ENCODE measurements at regions not wholly inside any gene's neighbourhood (a gene's known extent, or its start where the extent isn't known, plus 50 kb on each side); places are given as distances from the start of the nearest gene placed in this dataset.

- in situ Hi-C loops (cut with MboI; ENCODE audit: low sequenced_read_pairs in 4 of 4): no loop called here
- ATAC-seq (no peak), DNase-seq (no peak)
- Histone ChIP-seq H3K4me3 (no peak overlapping the region), H3K27me3 (peaks cover 0 to 1% (median 0%) of the 10 kb centered on the region in 3 donors), H3K27ac (no peak overlapping the region), H3K4me1 (peaks cover 3% of the 10 kb centered on the region in 2 donors), H3K36me3 (no peaks in the 10 kb centered on the region), H3K9me3 (no peaks in the 10 kb centered on the region)
- intact Hi-C loops (cut with DNase I; ENCODE audit: low total_unique reads): no loop called here
- TF ChIP-seq CTCF (IDR thresholded peaks at IDR 0.05 in 4 of 5, conservative IDR thresholded peaks at IDR 0.05 in 1 of 5) (no peak), POLR2A (IDR thresholded peaks at IDR 0.05) (no peak)
These were observed 179.7 kb upstream of the IER5L start for GRCh38 chr9:129357773-129358245.

GRCh38 chr9:129356871-129357772 lies 179.1 kb upstream of the IER5L start:
- TF ChIP-seq CTCF (IDR thresholded peaks at IDR 0.05 in 4 of 5, conservative IDR thresholded peaks at IDR 0.05 in 1 of 5): no peak
- no peak for DNase-seq
- Histone ChIP-seq H3K4me3 (no peak overlapping the region), H3K9me3 (no peaks in the 10 kb centered on the region), H3K27ac (no peak overlapping the region), H3K36me3 (no peaks in the 10 kb centered on the region), H3K4me1 (peaks cover 8 to 9% of the 10 kb centered on the region in 2 donors), H3K27me3 (peaks cover 0 to 8% (median 5%) of the 10 kb centered on the region in 3 donors)
- no peak for ATAC-seq
- intact Hi-C loops (cut with DNase I; ENCODE audit: low total_unique reads): no loop called here
- in situ Hi-C loops (cut with MboI; ENCODE audit: low sequenced_read_pairs in 4 of 4): no loop called here

GRCh38 chr9:129355631-129356030 lies 177.6 kb upstream of the IER5L start:
- Histone ChIP-seq H3K36me3 (no peaks in the 10 kb centered on the region), H3K9me3 (no peaks in the 10 kb centered on the region), H3K27ac (no peak overlapping the region), H3K27me3 (peaks cover 7 to 15% (median 8%) of the 10 kb centered on the region in 3 donors), H3K4me3 (no peak overlapping the region), H3K4me1 (peaks cover 8 to 11% of the 10 kb centered on the region in 2 donors)
- ATAC-seq: no peak
- intact Hi-C loops (cut with DNase I; ENCODE audit: low total_unique reads) (no loop called here), in situ Hi-C loops (cut with MboI; ENCODE audit: low sequenced_read_pairs in 4 of 4) (no loop called here)
- no peak for TF ChIP-seq POLR2A (IDR thresholded peaks at IDR 0.05)
- no peak for TF ChIP-seq CTCF (IDR thresholded peaks at IDR 0.05 in 4 of 5, conservative IDR thresholded peaks at IDR 0.05 in 1 of 5)
- no peak for DNase-seq

GRCh38 chr9:129354498-129354897 lies 176.4 kb upstream of the IER5L start:
- TF ChIP-seq POLR2A (IDR thresholded peaks at IDR 0.05) (no peak), CTCF (IDR thresholded peaks at IDR 0.05 in 4 of 5, conservative IDR thresholded peaks at IDR 0.05 in 1 of 5) (no peak)
- in situ Hi-C loops (cut with MboI; ENCODE audit: low sequenced_read_pairs in 4 of 4) (no loop called here), intact Hi-C loops (cut with DNase I; ENCODE audit: low total_unique reads) (no loop called here)
- Histone ChIP-seq H3K27me3 (peaks cover 7 to 15% (median 8%) of the 10 kb centered on the region in 3 donors), H3K9me3 (no peaks in the 10 kb centered on the region), H3K4me1 (peaks cover 8 to 11% of the 10 kb centered on the region in 2 donors), H3K27ac (no peak overlapping the region), H3K4me3 (no peak overlapping the region), H3K36me3 (no peaks in the 10 kb centered on the region)
- no peak for DNase-seq
- ATAC-seq: no peak
